PC-3 (cell line): ENCODE measurements at regions not wholly inside any gene's neighbourhood (a gene's known extent, or its start where the extent isn't known, plus 50 kb on each side); places are given as distances from the start of the nearest gene placed in this dataset.

ENCODE experiments used
- ATAC-seq: fragments of 200-7000 bp; cut with Tn5 transposase; 2 replicates; pipeline ENCODE4 v1.9.1; 2020; ENCODE audit warnings: mild to moderate bottlenecking, moderate library complexity
- BruUV-seq: library from RNA; stranded (reverse); fragments of 400-500 nt; replicated peaks from 2 replicates; lab custom pipeline; 2021; lab: Mats Ljungman, UMichigan
- CTCF ChIA-PET: fragments of 300-600 bp; sonication (Branson Sonifier 250); formaldehyde crosslinking; loops from one replicate; lab custom pipeline; 2022; ENCODE audit warnings: antibody characterized with exemption; lab: Charles Lee
- POLR2A ChIA-PET: fragments of 300-600 bp; sonication (Branson Sonifier 250); formaldehyde crosslinking; loops from one replicate; lab custom pipeline; 2022; ENCODE audit warnings: antibody characterized with exemption; ENCODE audit not compliant: unreplicated experiment; lab: Charles Lee
- DNase-seq: peaks from one replicate; pipeline ENCODE4 v3.0.0-alpha.2; 2015
- H2AFZ ChIP-seq: fragments of 300-600 bp; sonication (generic); 2 replicates; pipeline ENCODE4 v1.6.0; 2016; ENCODE audit warnings: antibody characterized with exemption, low read length
- H3F3A ChIP-seq: fragments of 300-600 bp; sonication (generic); one replicate; pipeline ENCODE4 v1.6.0; 2017; ENCODE audit warnings: antibody characterized with exemption, low read length, control low read depth, mild to moderate bottlenecking; ENCODE audit not compliant: unreplicated experiment
- H3K27ac ChIP-seq: fragments of 300-600 bp; sonication (generic); 2 replicates; pipeline ENCODE4 v1.5.1; 2016; ENCODE audit warnings: mild to moderate bottlenecking, low read length
- H3K27me3 ChIP-seq: fragments of 300-600 bp; sonication (generic); 2 replicates; pipeline ENCODE4 v1.6.1; 2016; ENCODE audit warnings: low read length, mixed read lengths
- H3K36me3 ChIP-seq: fragments of 300-600 bp; sonication (generic); 2 replicates; pipeline ENCODE4 v1.6.1; 2016; ENCODE audit warnings: low read depth, mixed run types, low read length, mixed read lengths
- H3K4me1 ChIP-seq: fragments of 300-600 bp; sonication (generic); 2 replicates; pipeline ENCODE4 v1.5.1; 2016; ENCODE audit warnings: low read length; ENCODE audit not compliant: insufficient read depth
- H3K4me2 ChIP-seq: fragments of 300-600 bp; sonication (generic); 2 replicates; pipeline ENCODE4 v1.6.0; 2016; ENCODE audit warnings: low read length
- H3K4me3 ChIP-seq: fragments of 300-600 bp; sonication (generic); 2 replicates; pipeline ENCODE4 v1.5.1; 2016; ENCODE audit warnings: mild to moderate bottlenecking, low read length, mixed read lengths
- H3K79me2 ChIP-seq: fragments of 300-600 bp; sonication (generic); 2 replicates; pipeline ENCODE4 v1.6.1; 2017; ENCODE audit warnings: low read length, mixed read lengths
- H3K9ac ChIP-seq: fragments of 300-600 bp; sonication (generic); 2 replicates; pipeline ENCODE4 v1.6.0; 2016; ENCODE audit warnings: mild to moderate bottlenecking, low read length
- H3K9me2 ChIP-seq: fragments of 300-600 bp; sonication (generic); replicated peaks from 2 replicates; pipeline ENCODE4 v1.6.1; 2016; ENCODE audit warnings: mixed run types, low read length, mixed read lengths
- H3K9me3 ChIP-seq: fragments of 300-600 bp; sonication (generic); 2 replicates; pipeline ENCODE4 v1.6.1; 2016; ENCODE audit warnings: low read length, mixed read lengths
- H4K20me1 ChIP-seq: fragments of 300-600 bp; sonication (generic); 2 replicates; pipeline ENCODE4 v1.6.1; 2016; ENCODE audit warnings: low read length, mixed read lengths
- EZH2 ChIP-seq: fragments of 300-600 bp; sonication (generic); IDR thresholded peaks from one replicate; pipeline ENCODE4 v1.6.1; 2017; ENCODE audit warnings: antibody characterized with exemption, mild to moderate bottlenecking, low read length; ENCODE audit not compliant: unreplicated experiment
- EZH2phosphoT487 ChIP-seq: fragments of 300-600 bp; sonication (generic); IDR thresholded peaks from 2 replicates; pipeline ENCODE4 v1.6.1; 2018; ENCODE audit warnings: mild to moderate bottlenecking, antibody characterized with exemption, low read length, borderline replicate concordance
- intact Hi-C: fragments of 100-400 bp; cut with micrococcal nuclease; formaldehyde crosslinking; loops from 2 replicates; pipeline ENCODE4 v1.9.0; 2023
- TF ChIP-seq, protein P1 (sequence below): fragments of 300-600 bp; sonication (generic); conservative IDR thresholded peaks from 2 replicates; pipeline ENCODE4 v1.5.1; 2017; ENCODE audit warnings: antibody characterized with exemption, low read depth, mild to moderate bottlenecking, low read length

DNA sequence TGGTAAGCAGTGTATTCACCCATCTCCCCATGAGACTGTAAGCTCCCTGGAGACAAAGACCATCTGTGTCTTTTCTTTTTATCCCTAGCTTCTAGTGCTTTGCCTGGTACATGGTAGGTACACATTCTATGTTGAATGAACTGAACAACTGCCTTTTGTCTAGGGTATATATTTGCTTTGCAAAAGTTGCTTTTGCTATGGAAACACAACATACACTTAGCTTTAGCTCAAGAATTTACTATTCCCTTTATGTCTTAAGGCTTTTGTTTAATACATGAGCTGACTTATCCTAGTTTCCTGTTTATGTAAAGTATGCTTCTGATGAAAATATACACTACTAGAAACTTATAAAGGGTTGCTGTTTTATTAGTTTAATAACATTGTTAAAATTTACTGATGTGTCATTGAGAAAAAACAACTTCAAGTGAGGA is 198.2 kb downstream of the PRL start:
- Histone ChIP-seq H3K4me2 (no peak overlapping the region), H3K27me3 (no peaks in the 10 kb centered on the region), H3K79me2 (no peaks in the 10 kb centered on the region), H3K36me3 (no peaks in the 10 kb centered on the region), H3K9me3 (no peaks in the 10 kb centered on the region), H3K27ac (no peak overlapping the region), H3K4me3 (no peak overlapping the region), H3K4me1 (no peaks in the 10 kb centered on the region), H3K9me2 (no peaks in the 10 kb centered on the region), H2AFZ (no peak overlapping the region), H4K20me1 (no peaks in the 10 kb centered on the region), H3K9ac (no peak overlapping the region), H3F3A (no peaks in the 10 kb centered on the region)
- intact Hi-C loops = no loop called here
- CTCF ChIA-PET = no interaction called here
- TF ChIP-seq EZH2phosphoT487 (no peak), EZH2 (no peak)
- TF ChIP-seq, protein P1, sequence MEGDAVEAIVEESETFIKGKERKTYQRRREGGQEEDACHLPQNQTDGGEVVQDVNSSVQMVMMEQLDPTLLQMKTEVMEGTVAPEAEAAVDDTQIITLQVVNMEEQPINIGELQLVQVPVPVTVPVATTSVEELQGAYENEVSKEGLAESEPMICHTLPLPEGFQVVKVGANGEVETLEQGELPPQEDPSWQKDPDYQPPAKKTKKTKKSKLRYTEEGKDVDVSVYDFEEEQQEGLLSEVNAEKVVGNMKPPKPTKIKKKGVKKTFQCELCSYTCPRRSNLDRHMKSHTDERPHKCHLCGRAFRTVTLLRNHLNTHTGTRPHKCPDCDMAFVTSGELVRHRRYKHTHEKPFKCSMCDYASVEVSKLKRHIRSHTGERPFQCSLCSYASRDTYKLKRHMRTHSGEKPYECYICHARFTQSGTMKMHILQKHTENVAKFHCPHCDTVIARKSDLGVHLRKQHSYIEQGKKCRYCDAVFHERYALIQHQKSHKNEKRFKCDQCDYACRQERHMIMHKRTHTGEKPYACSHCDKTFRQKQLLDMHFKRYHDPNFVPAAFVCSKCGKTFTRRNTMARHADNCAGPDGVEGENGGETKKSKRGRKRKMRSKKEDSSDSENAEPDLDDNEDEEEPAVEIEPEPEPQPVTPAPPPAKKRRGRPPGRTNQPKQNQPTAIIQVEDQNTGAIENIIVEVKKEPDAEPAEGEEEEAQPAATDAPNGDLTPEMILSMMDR = no peak
- BruUV-seq = no TSS peak
- DNase-seq (no peak), ATAC-seq (peak; percentile 67)
- POLR2A ChIA-PET = no interaction called here

DNA sequence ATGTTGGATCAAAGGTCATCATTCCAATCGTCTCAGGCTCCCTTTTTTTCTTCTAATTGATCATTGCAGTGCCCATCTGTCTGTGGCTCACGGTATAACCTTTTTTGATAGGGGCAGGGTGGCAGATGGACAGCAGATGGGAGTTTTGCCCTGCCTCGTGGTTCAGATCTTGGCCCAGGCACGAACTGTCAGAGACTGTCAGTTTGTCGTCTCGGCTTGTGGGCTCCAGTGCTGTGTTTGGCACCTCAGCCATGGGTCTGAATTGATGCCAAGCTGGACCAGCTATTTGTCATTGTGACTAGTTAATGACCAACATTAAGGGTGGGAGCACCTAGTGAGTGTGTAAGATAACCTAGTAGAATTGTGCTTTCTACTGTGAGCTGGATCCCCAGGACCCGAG is 197.6 kb downstream of the PRL start:
- Histone ChIP-seq H3K79me2 (no peaks in the 10 kb centered on the region), H3K4me3 (no peak overlapping the region), H2AFZ (no peak overlapping the region), H3K27me3 (no peaks in the 10 kb centered on the region), H3F3A (no peaks in the 10 kb centered on the region), H3K27ac (no peak overlapping the region), H3K36me3 (no peaks in the 10 kb centered on the region), H3K9ac (no peak overlapping the region), H4K20me1 (no peaks in the 10 kb centered on the region), H3K9me2 (no peaks in the 10 kb centered on the region), H3K9me3 (no peaks in the 10 kb centered on the region), H3K4me2 (no peak overlapping the region), H3K4me1 (no peaks in the 10 kb centered on the region)
- POLR2A ChIA-PET = no interaction called here
- BruUV-seq = no TSS peak
- DNase-seq (no peak), ATAC-seq (no peak)
- intact Hi-C loops = no loop called here
- TF ChIP-seq EZH2phosphoT487 = no peak
- TF ChIP-seq, protein P1 = no peak
- no peak for TF ChIP-seq EZH2
- CTCF ChIA-PET = no interaction called here

DNA sequence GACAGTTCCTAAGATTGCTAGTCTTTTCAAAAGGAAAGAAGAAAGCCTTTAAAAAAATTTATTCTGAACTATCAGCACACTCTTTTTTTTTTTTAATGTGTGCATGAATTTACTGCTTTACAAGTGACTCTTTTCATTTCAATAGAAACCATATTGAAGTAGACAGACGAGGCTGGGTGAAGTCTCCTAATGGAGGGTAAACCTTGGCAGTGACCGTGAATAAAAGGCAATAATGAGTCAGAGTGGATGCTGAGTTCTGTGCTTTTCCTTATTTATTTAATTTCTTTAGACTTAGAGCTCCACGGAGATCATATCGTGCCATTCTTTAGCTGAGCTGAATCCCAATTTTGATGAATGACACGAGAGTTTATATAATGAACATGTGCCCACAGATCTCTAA is 196.9 kb downstream of the PRL start:
- ATAC-seq = no peak
- Histone ChIP-seq H3K9ac (no peak overlapping the region), H3K36me3 (no peaks in the 10 kb centered on the region), H3K9me3 (no peaks in the 10 kb centered on the region), H3F3A (no peaks in the 10 kb centered on the region), H3K9me2 (no peaks in the 10 kb centered on the region), H3K4me2 (no peak overlapping the region), H3K79me2 (no peaks in the 10 kb centered on the region), H4K20me1 (no peaks in the 10 kb centered on the region), H3K27me3 (no peaks in the 10 kb centered on the region), H2AFZ (no peak overlapping the region), H3K27ac (no peak overlapping the region), H3K4me1 (no peaks in the 10 kb centered on the region), H3K4me3 (no peak overlapping the region)
- intact Hi-C loops = no loop called here
- TF ChIP-seq, protein P1 = no peak
- no peak for TF ChIP-seq EZH2
- no peak for TF ChIP-seq EZH2phosphoT487
- POLR2A ChIA-PET = no interaction called here
- BruUV-seq = no TSS peak
- no peak for DNase-seq
- CTCF ChIA-PET = interaction anchor here (0.7 kb wide), 1 partner anchor 28 kb away, joined by 3 read pairs; no protein-coding TSS in a partner anchor
